ENCODE measurements at regions not wholly inside any gene's neighbourhood (a gene's known extent, or its start where the extent isn't known, plus 50 kb on each side); places are given as distances from the start of the nearest gene placed in this dataset.

GRCh38 chr12:9276990-9277389 lies 68.8 kb upstream of the PZP start:
- no peak overlapping the region for H3K4me2 ChIP-seq (ENCODE audit: low read length)
- H2AFZ ChIP-seq (ENCODE audit: low read length), result no peak overlapping the region
- no peak overlapping the region for H3K9ac ChIP-seq (ENCODE audit: low read length)
- no peak overlapping the region for H3K4me3 ChIP-seq (ENCODE audit: low read depth, low read length, poor library complexity, severe bottlenecking)
- TF ChIP-seq EZH2 (IDR thresholded peaks at IDR 0.05; ENCODE audit: borderline replicate concordance, low read length) (no peak), CTCF (IDR thresholded peaks at IDR 0.05; ENCODE audit: low read length) (no peak)
- no peaks in the 10 kb centered on the region for H3K36me3 ChIP-seq (ENCODE audit: insufficient read depth, low read length)
- no peaks in the 10 kb centered on the region for H3K79me2 ChIP-seq (ENCODE audit: insufficient read depth, low read length)
- no peaks in the 10 kb centered on the region for H3K4me1 ChIP-seq (ENCODE audit: insufficient read depth, low read length, severe bottlenecking)
- no peaks in the 10 kb centered on the region for H4K20me1 ChIP-seq (ENCODE audit: insufficient read depth, low read length)
- no peaks in the 10 kb centered on the region for H3K9me3 ChIP-seq (ENCODE audit: low read length)
- no peak overlapping the region for H3K27ac ChIP-seq (ENCODE audit: low read depth, low read length, poor library complexity, severe bottlenecking)
- no peaks in the 10 kb centered on the region for H3K27me3 ChIP-seq (ENCODE audit: insufficient read depth, low read length)
- H3K9me2 ChIP-seq (ENCODE audit: low read depth, low read length), result no peaks in the 10 kb centered on the region
- H3F3A ChIP-seq (ENCODE audit: insufficient read depth, low read length), result no peaks in the 10 kb centered on the region

GRCh38 chr12:9273276-9273675 lies 65.1 kb upstream of the PZP start:
- Histone ChIP-seq H3K79me2 (ENCODE audit: insufficient read depth, low read length) (no peaks in the 10 kb centered on the region), H3K9me3 (ENCODE audit: low read length) (no peaks in the 10 kb centered on the region), H3K9ac (ENCODE audit: low read length) (no peak overlapping the region), H2AFZ (ENCODE audit: low read length) (no peak overlapping the region), H3K4me2 (ENCODE audit: low read length) (no peak overlapping the region), H3K4me1 (ENCODE audit: insufficient read depth, low read length, severe bottlenecking) (no peaks in the 10 kb centered on the region), H3K4me3 (ENCODE audit: low read depth, low read length, poor library complexity, severe bottlenecking) (no peak overlapping the region), H3K36me3 (ENCODE audit: insufficient read depth, low read length) (no peaks in the 10 kb centered on the region), H3F3A (ENCODE audit: insufficient read depth, low read length) (no peaks in the 10 kb centered on the region), H3K9me2 (ENCODE audit: low read depth, low read length) (no peaks in the 10 kb centered on the region), H3K27me3 (ENCODE audit: insufficient read depth, low read length) (no peaks in the 10 kb centered on the region), H4K20me1 (ENCODE audit: insufficient read depth, low read length) (no peaks in the 10 kb centered on the region), H3K27ac (ENCODE audit: low read depth, low read length, poor library complexity, severe bottlenecking) (no peak overlapping the region)
- TF ChIP-seq EZH2 (IDR thresholded peaks at IDR 0.05; ENCODE audit: borderline replicate concordance, low read length), result no peak
- no peak for TF ChIP-seq CTCF (IDR thresholded peaks at IDR 0.05; ENCODE audit: low read length)

GRCh38 chr12:9271875-9272274 lies 63.7 kb upstream of the PZP start:
- H4K20me1 ChIP-seq (ENCODE audit: insufficient read depth, low read length), result no peaks in the 10 kb centered on the region
- H3K9me3 ChIP-seq (ENCODE audit: low read length), result no peaks in the 10 kb centered on the region
- no peak overlapping the region for H3K4me3 ChIP-seq (ENCODE audit: low read depth, low read length, poor library complexity, severe bottlenecking)
- H3K4me2 ChIP-seq (ENCODE audit: low read length), result no peak overlapping the region
- no peak overlapping the region for H2AFZ ChIP-seq (ENCODE audit: low read length)
- no peaks in the 10 kb centered on the region for H3F3A ChIP-seq (ENCODE audit: insufficient read depth, low read length)
- H3K9me2 ChIP-seq (ENCODE audit: low read depth, low read length), result no peaks in the 10 kb centered on the region
- no peaks in the 10 kb centered on the region for H3K4me1 ChIP-seq (ENCODE audit: insufficient read depth, low read length, severe bottlenecking)
- H3K27me3 ChIP-seq (ENCODE audit: insufficient read depth, low read length), result no peaks in the 10 kb centered on the region
- TF ChIP-seq EZH2 (IDR thresholded peaks at IDR 0.05; ENCODE audit: borderline replicate concordance, low read length) (no peak), CTCF (IDR thresholded peaks at IDR 0.05; ENCODE audit: low read length) (no peak)
- no peak overlapping the region for H3K27ac ChIP-seq (ENCODE audit: low read depth, low read length, poor library complexity, severe bottlenecking)
- no peak overlapping the region for H3K9ac ChIP-seq (ENCODE audit: low read length)
- H3K79me2 ChIP-seq (ENCODE audit: insufficient read depth, low read length), result no peaks in the 10 kb centered on the region
- no peaks in the 10 kb centered on the region for H3K36me3 ChIP-seq (ENCODE audit: insufficient read depth, low read length)
